HUES64 (cell line): ENCODE measurements at regions not wholly inside any gene's neighbourhood (a gene's known extent, or its start where the extent isn't known, plus 50 kb on each side); places are given as distances from the start of the nearest gene placed in this dataset.
"Not testable (repeated sequence)": the region's sequence is repeated elsewhere in the genome, so short reads cannot be mapped to it uniquely, and the experiment has no call there.

Experiments
- H3K27ac ChIP-seq: 2 replicates; pipeline ENCODE4 v1.7.0; 2013; ENCODE audit warnings: low read depth, low read length, inconsistent platforms
- H3K27me3 ChIP-seq: 2 replicates; pipeline ENCODE4 v1.6.1; 2013; ENCODE audit warnings: mild to moderate bottlenecking, low read length; ENCODE audit not compliant: insufficient read depth
- H3K36me3 ChIP-seq: 2 replicates; pipeline ENCODE4 v1.6.1; 2013; ENCODE audit warnings: mild to moderate bottlenecking, low read length; ENCODE audit not compliant: insufficient read depth
- H3K4me1 ChIP-seq: 2 replicates; pipeline ENCODE4 v1.6.1; 2013; ENCODE audit warnings: mild to moderate bottlenecking, low read length, moderate library complexity; ENCODE audit not compliant: insufficient read depth
- H3K4me3 ChIP-seq: 2 replicates; pipeline ENCODE4 v1.5.1; 2013; ENCODE audit warnings: mild to moderate bottlenecking, low read length, moderate library complexity
- H3K9ac ChIP-seq: 2 replicates; pipeline ENCODE4 v1.6.1; 2013; ENCODE audit warnings: mild to moderate bottlenecking, low read depth, low read length
- H3K9me3 ChIP-seq: 2 replicates; pipeline ENCODE4 v1.6.1; 2013; ENCODE audit warnings: low read depth, low read length; ENCODE audit not compliant: insufficient read depth
- WGBS: fragments of 150-250, 120-280 bp; methylation state at CpG from one replicate; pipeline ENCODE4 v1.1.7; 2013; ENCODE audit warnings: missing lambda C conversion rate; 5-methylcytosine and 5-hydroxymethylcytosine counted together

DNA sequence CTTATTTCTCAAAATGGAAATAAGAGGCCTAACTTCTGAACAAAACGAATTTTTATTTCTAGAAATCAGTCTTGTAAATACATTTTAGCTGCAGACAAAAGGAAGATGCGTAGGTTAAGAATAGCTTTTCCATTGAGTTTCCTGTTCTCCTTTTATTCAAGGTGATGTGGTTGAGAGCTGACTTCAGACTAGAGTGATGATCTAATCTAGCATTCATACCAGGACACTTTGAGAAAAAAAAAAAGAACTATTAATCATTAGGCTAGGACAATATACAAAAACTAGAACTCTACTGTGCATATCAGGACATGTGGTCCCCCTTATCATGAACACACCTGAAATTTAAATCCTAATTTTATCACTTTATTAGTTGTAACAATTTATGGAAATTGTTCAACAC lies 884.5 kb upstream of the EPHA5 start:
- Histone ChIP-seq H3K4me1 (0 out of 2 replicates have a peak, but pooled peaks cover 3% of the 10 kb centered on the region), H3K4me3 (no peak overlapping the region), H3K9me3 (no peaks in the 10 kb centered on the region; the same call in 1 of the 2 replicates), H3K9ac (no peak overlapping the region), H3K27ac (no peak overlapping the region), H3K27me3 (no peaks in the 10 kb centered on the region), H3K36me3 (no peaks in the 10 kb centered on the region)
- WGBS: 100% methylated on average over 2 of the region's 2 CpGs

DNA sequence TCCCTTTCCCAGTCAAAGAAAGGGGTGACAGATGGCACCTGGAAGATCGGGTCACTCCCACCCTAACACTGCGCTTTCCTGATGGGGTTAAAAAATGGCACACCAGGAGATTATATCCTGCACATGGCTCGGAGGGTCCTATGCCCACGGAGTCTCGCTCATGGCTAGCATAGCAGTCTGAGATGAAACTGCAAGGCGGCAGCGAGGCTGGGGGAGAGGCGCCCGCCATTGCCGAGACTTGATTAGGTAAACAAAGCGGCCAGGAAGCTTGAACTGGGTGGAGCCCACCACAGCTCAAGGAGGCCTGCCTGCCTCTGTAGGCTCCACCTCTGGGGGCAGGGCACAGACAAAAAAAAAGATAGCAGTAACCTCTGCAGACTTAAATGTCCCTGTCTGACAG lies 875.0 kb upstream of the EPHA5 start:
- H3K9me3 ChIP-seq, H3K9ac ChIP-seq, H3K4me1 ChIP-seq, H3K27ac ChIP-seq, H3K4me3 ChIP-seq, H3K36me3 ChIP-seq, H3K27me3 ChIP-seq: not testable (repeated sequence)
- 96% methylated on average over 11 of the region's 11 CpGs for WGBS

DNA sequence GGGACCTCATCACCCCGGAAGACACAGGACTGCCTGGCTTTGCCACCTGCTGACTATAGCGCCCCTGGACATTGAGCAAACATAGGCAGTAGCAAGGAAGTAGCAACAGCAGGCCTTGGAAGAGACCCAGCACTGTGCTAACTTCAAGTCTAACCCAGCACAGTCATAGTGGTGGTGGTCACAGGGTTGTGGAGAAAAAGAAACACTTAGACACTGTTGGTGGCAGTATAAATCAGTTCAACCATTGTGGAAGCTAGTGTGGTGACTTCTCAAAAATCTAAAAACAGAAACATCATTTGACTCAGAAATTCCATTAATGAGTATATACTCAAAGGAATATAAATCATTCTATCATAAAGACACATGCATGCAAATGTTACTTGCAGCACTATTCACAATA lies 874.0 kb upstream of the EPHA5 start:
- Histone ChIP-seq H3K9me3 (no peaks in the 10 kb centered on the region), H3K4me3 (no peak overlapping the region), H3K9ac (no peak overlapping the region), H3K27ac (no peak overlapping the region), H3K27me3 (no peaks in the 10 kb centered on the region), H3K36me3 (no peaks in the 10 kb centered on the region), H3K4me1 (no peaks in the 10 kb centered on the region)
- WGBS: 95% methylated on average over 2 of the region's 2 CpGs

DNA sequence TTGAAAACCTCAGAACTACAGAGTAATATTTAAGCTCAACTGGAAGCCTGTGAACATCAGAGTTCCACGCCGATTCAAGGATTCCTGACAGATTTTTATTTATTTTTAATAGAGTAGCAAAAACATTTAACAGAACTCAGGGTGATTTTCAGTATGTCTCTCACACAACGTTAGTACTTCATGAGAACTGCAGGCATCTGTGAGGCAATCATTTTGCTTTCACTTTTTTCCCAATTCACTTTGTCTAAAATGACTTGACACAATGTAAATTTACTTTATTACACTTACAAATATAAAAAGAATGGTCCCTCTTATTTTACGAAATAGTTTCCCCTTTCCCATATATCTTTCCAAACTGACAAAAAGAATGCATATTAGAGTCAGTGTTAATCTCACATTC lies 869.5 kb upstream of the EPHA5 start:
- WGBS: 88% methylated on average over 2 of the region's 4 CpGs
- Histone ChIP-seq H3K27me3 (no peaks in the 10 kb centered on the region), H3K4me1 (no peaks in the 10 kb centered on the region), H3K36me3 (no peaks in the 10 kb centered on the region), H3K27ac (no peak overlapping the region), H3K9ac (no peak overlapping the region), H3K4me3 (no peak overlapping the region), H3K9me3 (no peaks in the 10 kb centered on the region)

DNA sequence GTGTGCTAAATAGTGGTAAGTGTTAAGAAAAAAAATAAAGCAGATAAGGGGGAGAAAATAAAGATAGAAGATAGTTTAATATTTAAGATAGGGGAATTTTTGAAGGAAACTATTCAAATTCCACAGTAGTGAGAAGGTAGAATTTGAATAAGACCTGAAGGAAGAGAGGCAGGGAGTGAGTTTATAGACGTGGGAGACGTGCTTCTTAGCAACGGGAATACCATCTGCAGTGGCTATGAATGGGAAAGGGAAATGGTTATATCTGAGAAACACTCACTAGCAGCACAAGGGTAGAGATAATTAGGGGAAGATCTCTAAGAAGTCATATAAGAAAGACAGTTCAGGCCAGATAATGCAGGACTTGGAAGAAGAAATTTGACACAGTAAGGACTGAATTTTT lies 854.5 kb upstream of the EPHA5 start:
- H3K9ac ChIP-seq: no peak overlapping the region
- H3K9me3 ChIP-seq: 0 out of 2 replicates have a peak, but pooled peaks cover 5% of the 10 kb centered on the region
- no peaks in the 10 kb centered on the region for H3K27me3 ChIP-seq
- no peaks in the 10 kb centered on the region for H3K4me1 ChIP-seq
- 91% methylated on average over 3 of the region's 3 CpGs for WGBS
- H3K36me3 ChIP-seq: no peaks in the 10 kb centered on the region
- H3K4me3 ChIP-seq: no peak overlapping the region
- H3K27ac ChIP-seq: no peak overlapping the region

DNA sequence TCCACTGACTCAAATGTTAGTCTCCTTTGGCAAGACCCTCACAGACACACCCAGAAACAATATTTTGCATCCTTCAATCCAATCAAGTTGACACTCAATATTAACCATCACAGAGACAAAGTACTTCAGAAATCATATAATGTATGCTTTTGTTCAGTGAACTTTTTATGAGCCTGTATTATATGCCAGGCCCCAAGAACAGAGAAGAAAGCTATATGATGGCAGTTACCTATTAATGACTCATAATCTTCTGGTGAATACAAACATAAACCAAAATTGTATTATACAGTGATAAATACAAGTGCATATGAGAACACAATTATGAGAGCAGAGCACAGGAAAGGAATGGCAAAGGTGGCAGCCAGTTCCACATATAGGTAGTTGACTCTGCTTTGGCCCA lies 852.0 kb upstream of the EPHA5 start:
- Histone ChIP-seq H3K4me1 (no peaks in the 10 kb centered on the region), H3K9me3 (no peaks in the 10 kb centered on the region), H3K4me3 (no peak overlapping the region), H3K27ac (no peak overlapping the region), H3K9ac (no peak overlapping the region), H3K36me3 (no peaks in the 10 kb centered on the region), H3K27me3 (no peaks in the 10 kb centered on the region)

DNA sequence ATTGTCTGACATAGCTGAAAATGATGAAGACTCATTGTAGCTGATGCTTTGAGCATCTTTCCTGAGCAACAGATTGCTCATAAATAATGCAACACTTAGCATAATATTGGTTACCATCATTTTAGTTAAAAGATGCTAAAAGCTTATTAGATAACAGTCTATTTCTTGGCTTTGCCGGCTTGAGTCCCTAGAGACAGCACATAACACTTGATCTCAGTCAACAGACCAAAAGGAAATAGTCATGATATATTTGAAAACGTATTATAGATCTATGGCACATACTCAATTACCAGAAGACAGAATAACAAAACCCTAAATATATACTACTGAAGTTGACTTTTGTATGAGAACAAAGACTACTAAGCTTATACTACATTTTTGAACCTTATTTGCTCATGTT lies 846.7 kb upstream of the EPHA5 start:
- Histone ChIP-seq H3K4me1 (no peaks in the 10 kb centered on the region), H3K36me3 (no peaks in the 10 kb centered on the region), H3K27me3 (no peaks in the 10 kb centered on the region), H3K9ac (no peak overlapping the region), H3K4me3 (no peak overlapping the region), H3K27ac (no peak overlapping the region), H3K9me3 (no peaks in the 10 kb centered on the region)
- 93% methylated on average over 2 of the region's 2 CpGs for WGBS

DNA sequence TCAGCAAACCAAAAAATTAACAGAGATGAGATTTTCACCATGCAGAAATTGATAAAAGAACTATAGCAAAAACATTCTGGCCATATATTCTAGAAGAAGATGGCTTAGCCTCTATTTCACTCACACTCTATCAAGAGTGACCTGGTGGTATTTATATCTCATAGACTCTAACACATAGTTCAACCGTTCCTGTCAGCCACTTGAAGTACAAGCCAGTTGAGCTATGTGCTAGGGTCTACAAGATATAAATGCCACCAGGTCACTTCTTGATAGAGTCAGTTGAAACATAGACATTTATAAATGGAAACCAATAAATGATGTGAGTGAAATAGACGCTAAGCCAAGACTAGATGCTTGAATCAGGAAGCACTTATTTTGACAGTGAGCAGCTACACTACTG lies 836.7 kb upstream of the EPHA5 start:
- no peaks in the 10 kb centered on the region for H3K27me3 ChIP-seq
- no peaks in the 10 kb centered on the region for H3K4me1 ChIP-seq
- WGBS: 78% methylated on average over 2 of the region's 2 CpGs
- no peak overlapping the region for H3K9ac ChIP-seq
- no peaks in the 10 kb centered on the region; the same call in 1 of the 2 replicates for H3K9me3 ChIP-seq
- H3K27ac ChIP-seq: no peak overlapping the region
- H3K4me3 ChIP-seq: no peak overlapping the region
- H3K36me3 ChIP-seq: no peaks in the 10 kb centered on the region

DNA sequence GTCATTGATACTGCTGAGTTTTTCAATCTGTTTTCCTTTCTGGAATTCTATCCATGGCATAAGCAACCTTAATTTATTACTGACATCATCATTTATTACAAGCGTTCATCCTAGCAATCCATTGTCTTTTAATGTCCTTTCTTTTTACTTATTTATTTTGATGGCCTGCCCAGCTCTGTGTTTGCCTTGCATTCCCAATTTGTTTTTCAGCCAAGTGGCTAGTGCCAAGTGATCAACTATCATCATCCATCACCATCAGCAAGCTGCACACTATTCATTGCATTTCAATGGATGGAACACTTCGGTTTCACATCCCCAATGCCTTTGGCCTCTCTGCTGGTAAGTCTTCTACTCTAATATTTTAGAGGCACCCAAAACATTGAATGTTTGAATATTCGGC lies 831.7 kb upstream of the EPHA5 start:
- no peak overlapping the region for H3K27ac ChIP-seq
- no peaks in the 10 kb centered on the region for H3K4me1 ChIP-seq
- H3K9ac ChIP-seq: no peak overlapping the region
- H3K9me3 ChIP-seq: no peaks in the 10 kb centered on the region
- H3K4me3 ChIP-seq: no peak overlapping the region
- H3K27me3 ChIP-seq: no peaks in the 10 kb centered on the region
- WGBS: 88% methylated on average over 3 of the region's 3 CpGs
- H3K36me3 ChIP-seq: no peaks in the 10 kb centered on the region

DNA sequence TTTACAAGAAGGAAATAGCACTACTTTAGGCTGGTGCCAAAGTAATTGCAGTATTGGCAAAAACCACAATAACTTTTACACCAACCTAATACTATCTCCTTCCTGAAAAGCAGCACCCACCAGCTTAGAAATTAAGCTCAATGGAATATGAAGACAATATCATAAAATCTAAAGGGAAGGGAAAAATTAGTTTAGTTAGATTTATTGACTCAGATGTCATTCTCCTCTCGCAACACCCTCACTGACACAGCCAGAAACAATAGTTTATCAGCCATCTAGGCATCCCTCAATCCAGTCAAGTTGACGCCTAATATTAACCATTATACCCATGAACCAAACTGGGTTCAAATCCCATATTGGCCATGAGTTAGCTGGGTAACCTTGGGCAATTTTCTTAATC lies 820.4 kb upstream of the EPHA5 start:
- 95% methylated on average over 2 of the region's 2 CpGs for WGBS
- Histone ChIP-seq H3K36me3 (no peaks in the 10 kb centered on the region), H3K9ac (no peak overlapping the region), H3K9me3 (no peaks in the 10 kb centered on the region), H3K27ac (no peak overlapping the region), H3K4me1 (peaks cover 9% of the 10 kb centered on the region; the same call in 1 of the 2 replicates), H3K27me3 (no peaks in the 10 kb centered on the region), H3K4me3 (no peak overlapping the region)

DNA sequence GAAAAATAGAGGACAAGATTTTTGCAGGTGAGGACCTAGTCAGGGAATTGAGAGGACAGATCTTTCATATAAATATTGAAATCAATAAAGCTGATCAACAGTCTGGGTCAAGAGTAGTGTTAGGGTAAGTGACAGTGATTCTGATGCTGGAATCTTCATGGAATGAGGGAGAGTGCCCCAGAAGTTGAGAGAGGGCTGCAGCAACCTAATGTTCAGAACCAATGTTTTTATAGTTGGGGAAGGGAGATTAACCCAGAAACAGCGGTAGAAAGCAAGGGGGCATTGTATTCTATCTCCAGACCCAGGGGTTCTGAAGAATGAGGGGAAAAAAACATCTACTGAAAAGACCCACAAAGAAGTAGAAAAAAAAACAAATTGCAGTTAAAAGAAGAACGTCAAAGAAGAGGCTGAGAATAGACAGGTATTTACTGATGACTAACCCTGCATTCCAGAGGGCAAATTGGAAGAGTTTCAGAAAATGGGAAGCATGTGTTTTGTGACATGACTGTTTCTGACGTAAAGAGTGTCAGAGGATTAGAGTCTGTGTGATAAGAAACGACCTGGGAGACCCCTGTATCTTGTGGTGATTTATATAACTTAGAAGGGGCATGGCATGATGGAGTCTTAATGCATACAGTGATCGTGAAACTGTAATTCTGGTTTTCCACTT lies 819.6 kb upstream of the EPHA5 start:
- Histone ChIP-seq H3K27me3 (no peaks in the 10 kb centered on the region), H3K4me3 (no peak overlapping the region), H3K36me3 (no peaks in the 10 kb centered on the region), H3K27ac (no peak overlapping the region), H3K9me3 (no peaks in the 10 kb centered on the region), H3K4me1 (peaks cover 9% of the 10 kb centered on the region; the same call in 1 of the 2 replicates), H3K9ac (no peak overlapping the region)
- 69% methylated on average over 5 of the region's 5 CpGs for WGBS

DNA sequence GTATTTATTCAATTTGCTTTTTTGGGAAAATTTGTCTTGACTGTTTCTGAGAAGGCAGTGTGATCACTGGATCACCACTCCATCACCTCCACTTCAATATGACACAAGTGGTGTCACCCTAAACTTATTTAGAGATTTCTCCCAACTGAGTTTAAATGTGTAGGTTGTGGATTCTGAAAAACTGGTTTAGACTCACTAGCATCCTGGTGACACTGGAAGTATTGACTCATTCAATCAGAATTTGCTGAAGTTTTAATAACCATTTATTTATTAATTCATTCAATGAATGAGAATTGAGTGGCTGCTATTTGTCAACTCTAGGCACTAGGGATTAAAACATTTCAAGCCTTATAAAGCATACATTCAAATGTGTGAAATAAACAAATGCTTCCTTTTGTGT lies 819.1 kb upstream of the EPHA5 start:
- H3K27me3 ChIP-seq: no peaks in the 10 kb centered on the region
- H3K9ac ChIP-seq: no peak overlapping the region
- no peak overlapping the region for H3K27ac ChIP-seq
- H3K36me3 ChIP-seq: no peaks in the 10 kb centered on the region
- no peaks in the 10 kb centered on the region for H3K9me3 ChIP-seq
- peaks cover 9% of the 10 kb centered on the region; the same call in 1 of the 2 replicates for H3K4me1 ChIP-seq
- no peak overlapping the region for H3K4me3 ChIP-seq
